NB4 (cell line): ENCODE measurements at regions not wholly inside any gene's neighbourhood (a gene's known extent, or its start where the extent isn't known, plus 50 kb on each side); places are given as distances from the start of the nearest gene placed in this dataset.

Experiments used
- MYC ChIP-seq: IDR thresholded peaks from 2 replicates; pipeline ENCODE4 v1.6.1; 2011; ENCODE audit warnings: low read depth, low read length
- POLR2A ChIP-seq: IDR thresholded peaks from 2 replicates; pipeline ENCODE4 v1.6.1; 2011; ENCODE audit warnings: mild to moderate bottlenecking; ENCODE audit not compliant: insufficient read length; ENCODE audit errors: extremely low read depth
- TF ChIP-seq, protein P1 (sequence below): IDR thresholded peaks from one replicate; pipeline ENCODE4 v1.5.1; 2012; ENCODE audit warnings: low read depth, low read length
- TF ChIP-seq, protein P2 (sequence below): IDR thresholded peaks from 2 replicates; pipeline ENCODE4 v1.6.1; 2011; ENCODE audit warnings: low read depth, low read length

GRCh38 chr18:24862201-24862816 lies 401.9 kb downstream of the HRH4 start:
- TF ChIP-seq, protein P1, sequence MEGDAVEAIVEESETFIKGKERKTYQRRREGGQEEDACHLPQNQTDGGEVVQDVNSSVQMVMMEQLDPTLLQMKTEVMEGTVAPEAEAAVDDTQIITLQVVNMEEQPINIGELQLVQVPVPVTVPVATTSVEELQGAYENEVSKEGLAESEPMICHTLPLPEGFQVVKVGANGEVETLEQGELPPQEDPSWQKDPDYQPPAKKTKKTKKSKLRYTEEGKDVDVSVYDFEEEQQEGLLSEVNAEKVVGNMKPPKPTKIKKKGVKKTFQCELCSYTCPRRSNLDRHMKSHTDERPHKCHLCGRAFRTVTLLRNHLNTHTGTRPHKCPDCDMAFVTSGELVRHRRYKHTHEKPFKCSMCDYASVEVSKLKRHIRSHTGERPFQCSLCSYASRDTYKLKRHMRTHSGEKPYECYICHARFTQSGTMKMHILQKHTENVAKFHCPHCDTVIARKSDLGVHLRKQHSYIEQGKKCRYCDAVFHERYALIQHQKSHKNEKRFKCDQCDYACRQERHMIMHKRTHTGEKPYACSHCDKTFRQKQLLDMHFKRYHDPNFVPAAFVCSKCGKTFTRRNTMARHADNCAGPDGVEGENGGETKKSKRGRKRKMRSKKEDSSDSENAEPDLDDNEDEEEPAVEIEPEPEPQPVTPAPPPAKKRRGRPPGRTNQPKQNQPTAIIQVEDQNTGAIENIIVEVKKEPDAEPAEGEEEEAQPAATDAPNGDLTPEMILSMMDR: no peak
- TF ChIP-seq POLR2A (no peak), MYC (no peak)
- TF ChIP-seq, protein P2, sequence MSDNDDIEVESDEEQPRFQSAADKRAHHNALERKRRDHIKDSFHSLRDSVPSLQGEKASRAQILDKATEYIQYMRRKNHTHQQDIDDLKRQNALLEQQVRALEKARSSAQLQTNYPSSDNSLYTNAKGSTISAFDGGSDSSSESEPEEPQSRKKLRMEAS: no peak
